H1 (cell line): ENCODE measurements at regions not wholly inside any gene's neighbourhood (a gene's known extent, or its start where the extent isn't known, plus 50 kb on each side); places are given as distances from the start of the nearest gene placed in this dataset.

Experiments
- CTCF ChIA-PET: fragments of 300-600 bp; sonication (Branson Sonifier 250); formaldehyde crosslinking; loops from one replicate; lab custom pipeline; 2021; ENCODE audit not compliant: partially characterized antibody; lab: Charles Lee
- POLR2A ChIA-PET: fragments of 300-600 bp; sonication (Branson Sonifier 250); formaldehyde crosslinking; loops from one replicate; lab custom pipeline; 2021; ENCODE audit warnings: inconsistent platforms; ENCODE audit not compliant: partially characterized antibody; lab: Charles Lee
- DNase-seq, 2 experiments: peaks; one replicate each; pipeline versions ENCODE4 v3.0.0 to v3.0.0-alpha.2; 2010 to 2022; ENCODE audit warnings: low spot score in 2 of 2, low read depth in 1 of 2, mixed read lengths in 1 of 2
- FAIRE-seq: peaks from 2 replicates; lab custom pipeline; 2011; peaks lifted over from hg19 to GRCh38; lab: Jason Lieb, UNC
- H2AFZ ChIP-seq: 2 replicates; pipeline ENCODE4 v1.8.1; 2012; ENCODE audit warnings: low read length, inconsistent platforms
- H2AK5ac ChIP-seq: 2 replicates; pipeline ENCODE4 v1.6.1; 2013; ENCODE audit warnings: low read depth, low read length
- H2BK120ac ChIP-seq: replicated peaks from 2 replicates; pipeline ENCODE3; 2013; ENCODE audit warnings: low read depth, low read length, inconsistent platforms
- H2BK12ac ChIP-seq: 2 replicates; pipeline ENCODE4 v1.6.1; 2013; ENCODE audit warnings: low read depth, low read length
- H2BK15ac ChIP-seq: 2 replicates; pipeline ENCODE4 v1.6.1; 2013; ENCODE audit warnings: low read length
- H2BK20ac ChIP-seq: 2 replicates; pipeline ENCODE4 v1.6.1; 2013; ENCODE audit warnings: low read length
- H2BK5ac ChIP-seq: 2 replicates; pipeline ENCODE4 v1.6.1; 2013; ENCODE audit warnings: low read depth, low read length
- H3K14ac ChIP-seq: 2 replicates; pipeline ENCODE4 v1.6.1; 2013; ENCODE audit warnings: inconsistent platforms; ENCODE audit not compliant: insufficient read length
- H3K18ac ChIP-seq: 2 replicates; pipeline ENCODE4 v1.6.1; 2013; ENCODE audit warnings: low read length; ENCODE audit errors: extremely low read depth
- H3K23ac ChIP-seq: 2 replicates; pipeline ENCODE4 v1.6.1; 2013; ENCODE audit warnings: inconsistent platforms; ENCODE audit not compliant: insufficient read length
- H3K23me2 ChIP-seq: 2 replicates; pipeline ENCODE4 v1.6.1; 2013; ENCODE audit warnings: low read depth, low read length
- H3K27ac ChIP-seq: 2 replicates; pipeline ENCODE4 v1.6.1; 2011; ENCODE audit warnings: low read depth, low read length, inconsistent platforms
- H3K27me3 ChIP-seq, 4 experiments: replicated peaks in 1 of 4; 1 replicate in 1 of 4; 2 replicates in 3 of 4; pipeline versions ENCODE4 v1.6.1 to v1.8.1; 2011 to 2013; ENCODE audit warnings: low read length in 3 of 4, mild to moderate bottlenecking in 3 of 4, inconsistent platforms in 2 of 4, mixed read lengths in 2 of 4, moderate library complexity in 1 of 4; ENCODE audit not compliant: control insufficient read depth in 3 of 4, insufficient read depth in 3 of 4; ENCODE audit errors: extremely low read depth in 1 of 4
- H3K36me3 ChIP-seq, 4 experiments: 2 replicates each; pipeline versions ENCODE4 v1.6.1 to v1.8.1; 2011 to 2013; ENCODE audit warnings: mild to moderate bottlenecking in 4 of 4, low read length in 3 of 4, moderate library complexity in 2 of 4, control low read depth in 1 of 4, inconsistent platforms in 1 of 4; ENCODE audit not compliant: insufficient read depth in 4 of 4, control insufficient read depth in 2 of 4
- H3K4ac ChIP-seq: replicated peaks from 2 replicates; pipeline ENCODE3; 2013; ENCODE audit warnings: low read length, low read depth, mixed read lengths, inconsistent platforms; ENCODE audit not compliant: insufficient read length
- H3K4me1 ChIP-seq, 4 experiments: replicated peaks in 1 of 4; 1 replicate in 1 of 4; 2 replicates in 3 of 4; pipeline versions ENCODE4 v1.6.1 to v1.8.1; 2011 to 2013; ENCODE audit warnings: low read length in 3 of 4, inconsistent platforms in 2 of 4, mixed read lengths in 1 of 4; ENCODE audit not compliant: insufficient read depth in 4 of 4, control insufficient read depth in 3 of 4
- H3K4me2 ChIP-seq, 2 experiments: 2 replicates each; pipeline versions ENCODE4 v1.6.1 to v1.8.1; 2011 to 2013; ENCODE audit warnings: low read depth in 2 of 2, low read length in 2 of 2, control low read depth in 1 of 2, inconsistent platforms in 1 of 2, mild to moderate bottlenecking in 1 of 2; ENCODE audit not compliant: insufficient read depth in 1 of 2
- H3K4me3 ChIP-seq, 4 experiments: fragments of 200-600, 300-600 bp in 1 of 4; sonication (generic), shearing (Covaris generic), sonication (Bioruptor Twin) in 1 of 4; 2 replicates each; pipeline versions ENCODE4 v1.5.1 to v1.8.1; 2011 to 2016; ENCODE audit warnings: low read length in 4 of 4, low read depth in 3 of 4, control low read depth in 2 of 4, inconsistent platforms in 2 of 4, mild to moderate bottlenecking in 2 of 4, mixed read lengths in 1 of 4, moderate library complexity in 1 of 4; ENCODE audit not compliant: insufficient read depth in 2 of 4; ENCODE audit errors: extremely low read depth in 1 of 4
- H3K56ac ChIP-seq: replicated peaks from 2 replicates; pipeline ENCODE3; 2013; ENCODE audit warnings: low read depth, mild to moderate bottlenecking, mixed read lengths, low read length, inconsistent platforms; ENCODE audit not compliant: insufficient read length
- H3K79me1 ChIP-seq: 2 replicates; pipeline ENCODE4 v1.6.1; 2013; ENCODE audit warnings: low read depth, low read length, control low read depth
- H3K79me2 ChIP-seq, 2 experiments: 2 replicates each; pipeline versions ENCODE4 v1.6.1 to v1.8.1; 2012 to 2013; ENCODE audit warnings: low read length in 2 of 2, mild to moderate bottlenecking in 2 of 2, inconsistent platforms in 1 of 2; ENCODE audit not compliant: insufficient read depth in 2 of 2, control insufficient read depth in 1 of 2
- H3K9ac ChIP-seq, 4 experiments: replicated peaks in 1 of 4; 1 replicate in 1 of 4; 2 replicates in 3 of 4; pipeline versions ENCODE4 v1.6.1 to v1.8.1; 2011 to 2013; ENCODE audit warnings: low read depth in 3 of 4, low read length in 3 of 4, control low read depth in 2 of 4, mild to moderate bottlenecking in 2 of 4, moderate library complexity in 2 of 4, inconsistent platforms in 1 of 4; ENCODE audit errors: extremely low read depth in 1 of 4
- H3K9me3 ChIP-seq, 2 experiments: 2 replicates each; pipeline versions ENCODE4 v1.6.1 to v1.8.1; 2012 to 2013; ENCODE audit warnings: mild to moderate bottlenecking in 2 of 2, moderate library complexity in 2 of 2, control low read depth in 1 of 2, inconsistent platforms in 1 of 2, low read depth in 1 of 2, low read length in 1 of 2, mixed read lengths in 1 of 2; ENCODE audit not compliant: insufficient read depth in 2 of 2
- H4K20me1 ChIP-seq, 2 experiments: replicated peaks in 1 of 2; 2 replicates each; pipeline versions ENCODE3 to v1.8.1; 2011 to 2013; ENCODE audit warnings: inconsistent platforms in 2 of 2, low read length in 2 of 2, mild to moderate bottlenecking in 1 of 2; ENCODE audit not compliant: insufficient read depth in 2 of 2, control insufficient read depth in 1 of 2
- H4K5ac ChIP-seq: 2 replicates; pipeline ENCODE4 v1.6.1; 2013; ENCODE audit warnings: low read length, low read depth, mixed read lengths, inconsistent platforms; ENCODE audit not compliant: insufficient read length
- H4K8ac ChIP-seq: 2 replicates; pipeline ENCODE4 v1.8.0; 2013; ENCODE audit warnings: mild to moderate bottlenecking, moderate library complexity, low read length, inconsistent platforms; ENCODE audit not compliant: insufficient read depth; ENCODE audit errors: extremely low read depth
- H4K91ac ChIP-seq: replicated peaks from 2 replicates; pipeline ENCODE3; 2013; ENCODE audit warnings: low read length, mixed read lengths, inconsistent platforms; ENCODE audit not compliant: insufficient read length
- BCL11A ChIP-seq, 2 experiments: IDR thresholded peaks; one replicate each; pipeline ENCODE4 v1.6.1; 2011; ENCODE audit warnings: low read depth in 2 of 2, low read length in 2 of 2, mild to moderate bottlenecking in 2 of 2
- CHD1 ChIP-seq: IDR thresholded peaks from 2 replicates; pipeline ENCODE4 v1.6.1; 2012; ENCODE audit warnings: low read depth, low read length, improper control_type of control experiment
- CTBP2 ChIP-seq: IDR thresholded peaks from 2 replicates; pipeline ENCODE4 v1.7.0; 2011; ENCODE audit warnings: borderline replicate concordance, mild to moderate bottlenecking, moderate library complexity, mixed read lengths, low read length; ENCODE audit not compliant: insufficient read depth, insufficient read length
- GABPA ChIP-seq: IDR thresholded peaks from 2 replicates; pipeline ENCODE4 v1.6.1; 2011; ENCODE audit warnings: mild to moderate bottlenecking, low read length, moderate library complexity, borderline replicate concordance; ENCODE audit not compliant: insufficient read depth
- POLR2AphosphoS5 ChIP-seq: IDR thresholded peaks from 2 replicates; pipeline ENCODE4 v1.6.1; 2011; ENCODE audit warnings: low read depth, low read length
- RAD21 ChIP-seq, 2 experiments: IDR thresholded peaks in 1 of 2; conservative IDR thresholded peaks in 1 of 2; 2 replicates each; pipeline ENCODE4 v1.6.1; 2011; ENCODE audit warnings: low read depth in 2 of 2, low read length in 2 of 2, improper control_type of control experiment in 1 of 2, inconsistent platforms in 1 of 2, mild to moderate bottlenecking in 1 of 2, moderate library complexity in 1 of 2
- RFX5 ChIP-seq: IDR thresholded peaks from 2 replicates; pipeline ENCODE4 v1.6.1; 2011; ENCODE audit warnings: low read depth, low read length, improper control_type of control experiment, borderline replicate concordance
- SIRT6 ChIP-seq: IDR thresholded peaks from one replicate; pipeline ENCODE4 v1.7.1; 2012; ENCODE audit warnings: low read length, inconsistent platforms
- SIX5 ChIP-seq: IDR thresholded peaks from 2 replicates; pipeline ENCODE4 v1.6.1; 2011; ENCODE audit warnings: mild to moderate bottlenecking, low read depth, low read length
- SUZ12 ChIP-seq: fragments of 200-600 bp; sonication (generic); IDR thresholded peaks from 2 replicates; pipeline ENCODE4 v1.6.1; 2012; ENCODE audit warnings: mild to moderate bottlenecking, inconsistent platforms, low read length, moderate library complexity, mixed read lengths
- TAF7 ChIP-seq: optimal IDR thresholded peaks from 2 replicates; pipeline ENCODE3; 2011; ENCODE audit warnings: low read depth, mild to moderate bottlenecking, inconsistent platforms, low read length, moderate library complexity, borderline replicate concordance
- TEAD4 ChIP-seq: IDR thresholded peaks from 2 replicates; pipeline ENCODE4 v1.6.1; 2012; ENCODE audit warnings: low read depth, low read length, inconsistent platforms, mixed read lengths
- WGBS, 2 experiments: shearing (Covaris generic) in 1 of 2; methylation state at CpG; one replicate each; pipeline versions ENCODE4 v1.1.6 to v1.1.7; 2013 to 2015; ENCODE audit warnings: low lambda C conversion rate in 2 of 2, mixed read lengths in 2 of 2, inconsistent platforms in 1 of 2, low coverage in 1 of 2, missing lambda C conversion rate in 1 of 2; ENCODE audit not compliant: insufficient replicate concordance in 2 of 2, insufficient coverage in 1 of 2, insufficient read length in 1 of 2; ENCODE audit errors: extremely low coverage in 1 of 2, missing lambda C conversion rate in 1 of 2; 5-methylcytosine and 5-hydroxymethylcytosine counted together
- TF ChIP-seq, protein P1 (sequence below), 3 experiments: IDR thresholded peaks; 1 replicate in 2 of 3; 2 replicates in 1 of 3; pipeline versions ENCODE4 v1.5.1 to v1.6.1; 2011; ENCODE audit warnings: low read length in 3 of 3, mild to moderate bottlenecking in 3 of 3, inconsistent platforms in 2 of 3, low read depth in 1 of 3, moderate library complexity in 1 of 3; ENCODE audit not compliant: insufficient read depth in 1 of 3; ENCODE audit errors: control extremely low read depth in 1 of 3

- Histone ChIP-seq H2BK15ac (no peak overlapping the region), H2BK12ac (no peak overlapping the region), H3K9ac (no peak overlapping the region), H2BK5ac (no peak overlapping the region), H3K4me2 (no peak overlapping the region), H3K4ac (no peak overlapping the region), H2AFZ (no peak overlapping the region), H4K20me1 (no peaks in the 10 kb centered on the region), H3K36me3 (no peaks in the 10 kb centered on the region), H3K23ac (no peak overlapping the region), H3K79me2 (no peaks in the 10 kb centered on the region), H3K27me3 (no peaks in the 10 kb centered on the region), H4K91ac (no peak overlapping the region), H3K4me3 (no peak overlapping the region), H3K56ac (no peak overlapping the region), H3K14ac (no peak overlapping the region), H2BK20ac (no peak overlapping the region), H3K9me3 (no peaks in the 10 kb centered on the region), H4K5ac (no peak overlapping the region), H3K18ac (no peak overlapping the region), H3K4me1 (no peaks in the 10 kb centered on the region; a peak in 1 of 7 replicates), H3K27ac (no peak overlapping the region), H3K79me1 (no peaks in the 10 kb centered on the region), H3K23me2 (no peaks in the 10 kb centered on the region), H2BK120ac (no peak overlapping the region), H2AK5ac (no peak overlapping the region), H4K8ac (no peak overlapping the region)
- ChIA-PET POLR2A (no interaction called here), CTCF (no interaction called here)
- FAIRE-seq (no peak), DNase-seq (no peak)
- WGBS, 2 experiments: 100% methylated on average over 2 of the region's 2 CpGs; no CpG with 5 or more reads in 1 of the 2 experiments
- TF ChIP-seq GABPA (no peak), RAD21 (IDR thresholded peaks at IDR 0.05 in 1 of 2, conservative IDR thresholded peaks at IDR 0.05 in 1 of 2; ENCODE audit: low read depth in 2 of 2, low read length in 2 of 2) (no peak), SIRT6 (no peak), TEAD4 (no peak), BCL11A (IDR thresholded peaks at IDR 0.05; ENCODE audit: low read depth in 2 of 2, low read length in 2 of 2) (no peak), SUZ12 (no peak), CTBP2 (no peak), POLR2AphosphoS5 (no peak), RFX5 (no peak), SIX5 (no peak), TAF7 (no peak), CHD1 (no peak)
- TF ChIP-seq, protein P1, sequence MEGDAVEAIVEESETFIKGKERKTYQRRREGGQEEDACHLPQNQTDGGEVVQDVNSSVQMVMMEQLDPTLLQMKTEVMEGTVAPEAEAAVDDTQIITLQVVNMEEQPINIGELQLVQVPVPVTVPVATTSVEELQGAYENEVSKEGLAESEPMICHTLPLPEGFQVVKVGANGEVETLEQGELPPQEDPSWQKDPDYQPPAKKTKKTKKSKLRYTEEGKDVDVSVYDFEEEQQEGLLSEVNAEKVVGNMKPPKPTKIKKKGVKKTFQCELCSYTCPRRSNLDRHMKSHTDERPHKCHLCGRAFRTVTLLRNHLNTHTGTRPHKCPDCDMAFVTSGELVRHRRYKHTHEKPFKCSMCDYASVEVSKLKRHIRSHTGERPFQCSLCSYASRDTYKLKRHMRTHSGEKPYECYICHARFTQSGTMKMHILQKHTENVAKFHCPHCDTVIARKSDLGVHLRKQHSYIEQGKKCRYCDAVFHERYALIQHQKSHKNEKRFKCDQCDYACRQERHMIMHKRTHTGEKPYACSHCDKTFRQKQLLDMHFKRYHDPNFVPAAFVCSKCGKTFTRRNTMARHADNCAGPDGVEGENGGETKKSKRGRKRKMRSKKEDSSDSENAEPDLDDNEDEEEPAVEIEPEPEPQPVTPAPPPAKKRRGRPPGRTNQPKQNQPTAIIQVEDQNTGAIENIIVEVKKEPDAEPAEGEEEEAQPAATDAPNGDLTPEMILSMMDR (IDR thresholded peaks at IDR 0.05; ENCODE audit: control extremely low read depth in 1 of 3, insufficient read depth in 1 of 3, low read depth in 1 of 3, low read length in 3 of 3): no peak
Observed at GRCh38 chr10:64502936-64503335, 981.7 kb downstream of the REEP3 start.
